Cardiac septum (tissue), 1 donor: ENCODE measurements at regions not wholly inside any gene's neighbourhood (a gene's known extent, or its start where the extent isn't known, plus 50 kb on each side); places are given as distances from the start of the nearest gene placed in this dataset.

Source experiments
- DNase-seq: peaks from one replicate; pipeline ENCODE4 v3.0.0-alpha.2; 2020; ENCODE audit warnings: low spot score
- intact Hi-C: fragments of 100-400 bp; cut with DNase I; formaldehyde crosslinking; loops from one replicate; pipeline ENCODE4 v1.14.0; 2022
- donor health status: DM: no; HTN: no; CAD: no.

DNA sequence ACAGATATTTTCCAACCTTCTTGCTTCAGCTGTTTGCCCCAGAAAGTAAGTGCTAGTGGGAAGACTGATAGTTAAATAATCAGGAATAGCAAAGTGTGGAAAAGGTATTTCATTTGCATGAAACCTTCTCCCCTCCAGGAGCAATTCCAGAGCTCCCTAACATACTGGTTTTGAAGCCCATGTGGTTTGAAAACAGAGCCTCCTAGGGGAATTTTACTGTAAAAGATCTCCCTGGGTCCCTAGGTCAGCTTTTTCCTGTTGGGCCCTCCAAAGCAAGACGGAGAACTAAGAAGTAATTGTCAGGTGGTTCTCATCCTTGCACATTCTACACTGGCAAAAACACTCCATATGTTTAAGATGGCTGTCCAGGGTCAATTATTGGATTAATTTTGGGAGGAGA is 218.7 kb upstream of the FOXD3 start:
- DNase-seq: no peak
- intact Hi-C loops: no loop called here

DNA sequence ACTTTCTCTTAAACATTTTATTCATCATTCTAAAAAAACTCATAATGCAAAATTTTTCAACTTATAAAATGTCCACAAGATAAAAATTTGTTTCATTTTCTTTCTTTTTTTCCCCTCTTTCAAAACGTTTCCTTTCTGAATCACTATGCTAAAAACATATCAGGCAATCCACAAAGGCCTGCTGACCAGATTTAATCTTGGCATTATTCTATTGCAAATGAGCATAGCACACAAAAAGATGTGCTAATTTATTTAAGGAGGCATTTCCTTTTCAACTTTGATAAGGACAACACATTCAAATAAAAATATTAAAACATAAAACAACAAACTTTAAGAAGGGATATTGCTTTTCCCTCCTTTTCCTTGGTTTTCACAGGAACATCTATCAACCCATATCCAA is 215.3 kb upstream of the FOXD3 start:
- intact Hi-C loops: no loop called here
- no peak for DNase-seq

DNA sequence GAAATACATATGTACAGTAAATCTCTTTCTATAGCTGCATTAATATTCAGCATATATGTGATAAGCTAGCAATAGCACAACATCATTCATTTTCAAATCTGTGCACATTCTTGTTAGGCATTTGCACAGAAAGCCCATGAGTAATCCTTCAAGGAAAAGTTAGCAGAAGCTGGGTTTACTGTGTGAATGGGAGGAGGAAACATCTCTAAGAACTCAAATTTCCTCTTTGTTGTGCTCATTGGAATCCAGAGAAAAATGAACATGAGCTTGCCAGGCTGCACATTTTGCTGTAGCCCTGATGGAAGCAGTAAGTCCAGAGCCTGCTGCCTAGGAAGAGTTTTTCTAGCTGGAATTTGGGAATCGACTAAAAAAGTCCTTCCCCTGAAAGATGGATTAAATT is 214.2 kb upstream of the FOXD3 start:
- DNase-seq: no peak

DNA sequence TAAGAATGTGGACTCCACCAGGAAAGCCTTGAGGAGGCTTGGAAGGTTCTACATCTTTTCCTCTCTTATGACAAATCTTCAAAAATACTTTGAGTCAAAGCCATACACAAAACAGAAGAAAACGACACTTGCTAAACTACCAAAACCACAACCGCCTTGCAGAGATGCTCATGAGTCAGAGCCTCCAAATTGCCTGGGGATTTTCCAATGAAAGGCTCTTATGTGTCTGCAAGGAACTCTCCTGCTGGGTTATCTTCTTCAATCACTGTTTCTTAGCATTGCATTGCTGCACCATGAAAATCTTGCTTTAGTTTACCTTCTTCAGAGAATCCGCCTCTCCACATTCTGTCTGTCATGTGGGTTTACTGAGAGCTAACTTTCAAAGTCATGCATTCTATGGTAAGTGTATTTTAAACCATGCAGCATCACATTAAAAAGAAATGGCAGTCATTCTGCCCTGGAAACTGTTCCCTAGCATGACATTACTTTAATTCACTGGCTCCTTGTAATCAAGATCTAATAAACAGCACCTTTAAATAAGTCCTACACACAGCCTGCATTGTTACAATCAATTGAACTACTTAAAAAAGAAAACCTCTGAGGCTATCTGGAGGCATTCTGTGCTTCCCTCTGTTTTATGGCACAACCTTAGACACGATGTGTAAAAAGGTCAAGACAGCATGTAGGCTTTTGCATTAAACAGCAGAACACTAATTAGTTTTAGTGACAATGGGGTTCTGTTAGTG is 210.0 kb upstream of the FOXD3 start:
- intact Hi-C loops: no loop called here
- no peak for DNase-seq

More for the DNA sequence above, 214.2 kb upstream of the FOXD3 start:
- intact Hi-C loops: no loop called here

DNA sequence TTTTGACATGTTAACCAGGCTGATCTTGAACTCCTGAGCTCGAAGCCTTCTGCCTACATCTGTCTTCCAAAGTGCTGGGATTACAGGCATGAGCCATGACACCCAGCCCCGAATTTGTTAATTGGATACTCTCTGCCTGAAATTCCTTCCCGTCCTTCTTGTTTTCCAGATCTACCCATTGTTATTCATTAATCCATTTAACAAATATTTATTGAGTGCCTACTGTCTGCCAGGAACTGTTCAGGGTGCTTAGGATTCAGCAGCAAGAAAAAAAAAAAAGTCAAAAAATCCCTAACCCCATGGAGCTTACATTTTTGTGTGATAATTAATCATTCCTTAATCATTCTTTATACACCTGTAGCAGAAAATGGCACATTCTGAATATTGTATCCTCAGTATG is 206.8 kb upstream of the FOXD3 start:
- intact Hi-C loops: no loop called here
- DNase-seq: no peak

DNA sequence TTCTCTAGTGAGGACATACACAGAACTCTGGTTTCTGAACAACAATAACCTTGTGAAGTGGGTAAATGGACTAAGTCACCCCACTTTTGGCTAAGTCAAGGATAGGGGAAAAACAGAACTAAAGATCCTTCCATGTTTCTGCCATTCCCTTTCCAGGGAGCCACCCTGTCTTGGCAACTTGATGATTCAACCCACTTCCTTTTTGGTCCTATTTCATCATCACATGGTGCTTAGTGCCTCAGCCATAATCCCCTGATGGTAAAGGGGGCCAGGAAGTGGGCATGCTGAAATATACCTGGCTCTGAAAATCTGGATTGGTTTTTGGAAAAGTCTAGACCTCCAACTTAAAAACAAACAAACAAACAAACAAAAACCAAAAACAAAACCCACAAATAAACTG is 206.4 kb upstream of the FOXD3 start:
- no peak for DNase-seq
- intact Hi-C loops: no loop called here

DNA sequence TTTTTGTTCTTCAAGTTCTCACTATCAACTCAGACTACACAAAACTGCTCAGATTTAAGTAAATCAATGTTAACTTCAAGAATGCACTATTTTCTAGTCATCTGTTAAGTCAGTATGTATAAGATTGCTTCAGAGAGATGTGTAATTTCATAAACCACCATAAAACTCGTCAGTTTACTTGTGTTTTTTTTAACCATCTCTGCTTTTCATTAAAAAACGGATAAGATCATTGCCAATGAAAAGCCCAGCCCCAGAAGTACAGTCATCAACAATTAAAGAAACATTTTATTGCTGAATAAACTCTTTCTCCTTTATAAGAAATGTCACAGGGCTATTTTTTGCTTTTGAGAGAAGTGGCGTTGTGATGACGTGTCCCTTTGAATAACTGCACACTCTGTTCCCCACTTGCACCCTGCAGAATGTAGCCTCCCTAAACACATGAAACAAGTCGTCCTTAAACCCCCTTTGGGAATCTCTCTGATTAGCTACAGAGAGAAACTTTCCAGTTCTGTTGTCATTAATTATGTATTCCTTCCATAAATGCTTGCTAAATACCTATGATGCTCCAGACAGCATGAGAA is 202.7 kb upstream of the FOXD3 start:
- intact Hi-C loops: no loop called here
- no peak for DNase-seq

DNA sequence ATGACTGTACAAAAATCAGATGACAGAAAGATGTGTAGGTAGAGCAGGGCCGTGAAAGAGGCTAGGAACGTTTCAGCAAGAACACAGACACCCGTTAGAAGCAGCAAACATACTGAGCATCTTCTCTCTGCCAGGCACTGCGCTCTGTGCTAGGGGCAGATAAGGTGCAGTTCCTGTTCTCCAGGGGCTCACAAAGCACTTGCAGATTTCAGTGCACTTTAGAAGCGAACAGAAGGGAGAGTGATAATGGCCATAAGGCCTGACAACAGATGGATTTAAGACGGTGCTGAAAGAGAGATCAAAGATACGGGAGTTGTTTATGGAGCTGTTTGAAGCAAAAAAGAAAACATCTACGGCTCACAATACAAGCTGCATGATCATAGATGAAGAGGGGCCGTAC is 200.3 kb upstream of the FOXD3 start:
- intact Hi-C loops: no loop called here
- no peak for DNase-seq

DNA sequence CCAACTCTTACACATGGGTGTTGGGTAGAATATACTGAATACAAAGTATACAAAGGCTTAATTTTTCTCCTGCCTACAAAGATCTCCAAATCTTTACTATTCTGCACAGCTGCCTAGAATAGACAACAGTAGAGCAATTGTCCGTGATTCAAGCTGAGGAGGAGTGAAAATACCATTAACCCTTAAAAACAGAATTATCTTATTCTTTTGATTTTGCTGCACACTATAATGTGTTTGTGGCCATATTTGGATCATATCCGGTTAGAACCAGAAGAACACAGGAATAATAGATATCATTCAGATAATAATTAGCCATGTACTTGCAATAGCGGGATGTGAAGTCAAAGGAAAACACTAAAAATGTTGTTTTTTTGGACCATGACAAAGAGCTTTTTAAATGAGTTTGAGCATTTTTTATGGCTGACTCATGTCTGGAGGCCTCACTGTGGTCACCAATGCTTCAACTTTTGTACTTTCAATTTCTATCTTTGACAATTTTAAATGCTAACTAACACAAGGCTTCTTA is 197.6 kb upstream of the FOXD3 start:
- DNase-seq: no peak
- intact Hi-C loops: no loop called here

DNA sequence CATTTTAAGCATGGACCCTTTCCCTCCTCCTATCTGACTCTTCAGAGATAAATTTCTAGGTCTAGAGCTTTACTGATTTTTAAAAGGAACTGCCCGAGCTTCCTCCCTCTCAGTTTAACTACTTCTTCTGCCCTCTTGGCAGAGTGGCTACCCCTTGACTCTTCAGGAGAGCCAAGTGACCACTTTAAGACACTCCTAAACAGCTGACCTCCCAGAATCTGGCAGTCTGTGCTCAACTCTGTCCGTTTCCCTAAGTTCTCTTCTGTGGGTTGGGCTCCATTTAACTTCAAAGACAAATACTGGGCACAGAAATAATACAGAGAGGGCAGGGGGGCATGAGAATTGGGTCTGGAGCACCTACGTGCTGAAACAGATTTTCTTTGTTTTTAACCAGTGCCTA is 196.3 kb upstream of the FOXD3 start:
- no peak for DNase-seq
- intact Hi-C loops: no loop called here

DNA sequence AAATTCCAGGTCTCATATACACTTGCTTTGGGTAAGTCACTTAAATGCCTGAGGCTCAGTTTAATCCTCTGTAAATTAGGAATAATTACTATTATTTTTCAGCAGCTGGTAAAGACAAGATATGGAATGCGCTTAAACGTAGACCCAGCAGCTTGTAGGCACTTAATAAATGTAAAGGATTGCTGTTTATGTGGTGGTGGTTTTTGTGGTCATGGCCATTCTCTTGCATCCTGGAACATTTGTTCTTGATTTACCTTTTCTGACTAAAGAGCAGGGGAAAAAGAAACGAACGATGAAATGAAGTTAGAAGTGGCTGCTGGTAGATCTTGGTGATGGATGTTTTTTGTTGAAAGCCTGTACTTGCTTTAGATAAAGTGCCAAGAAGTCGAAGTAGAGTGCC is 195.0 kb upstream of the FOXD3 start:
- intact Hi-C loops: no loop called here
- DNase-seq: no peak

DNA sequence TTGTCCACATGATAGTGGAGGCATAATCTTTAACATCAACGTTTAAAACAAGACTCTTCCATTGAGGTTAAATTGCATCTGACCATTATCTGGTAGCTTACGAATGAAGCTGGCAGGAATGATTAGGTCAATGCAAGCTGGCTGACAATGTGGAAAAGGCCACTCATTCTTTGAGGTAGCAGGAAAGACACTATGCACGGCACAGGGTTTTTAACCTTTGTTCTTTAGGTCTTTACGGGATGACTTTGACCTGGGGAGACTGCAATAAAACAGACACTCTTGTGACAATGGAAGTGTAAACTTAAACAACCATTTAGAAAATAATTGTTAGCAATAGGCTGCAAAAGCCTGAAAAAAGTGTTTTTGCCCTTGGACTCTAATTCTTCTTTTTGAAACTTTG is 193.8 kb upstream of the FOXD3 start:
- DNase-seq: no peak
- intact Hi-C loops: no loop called here

DNA sequence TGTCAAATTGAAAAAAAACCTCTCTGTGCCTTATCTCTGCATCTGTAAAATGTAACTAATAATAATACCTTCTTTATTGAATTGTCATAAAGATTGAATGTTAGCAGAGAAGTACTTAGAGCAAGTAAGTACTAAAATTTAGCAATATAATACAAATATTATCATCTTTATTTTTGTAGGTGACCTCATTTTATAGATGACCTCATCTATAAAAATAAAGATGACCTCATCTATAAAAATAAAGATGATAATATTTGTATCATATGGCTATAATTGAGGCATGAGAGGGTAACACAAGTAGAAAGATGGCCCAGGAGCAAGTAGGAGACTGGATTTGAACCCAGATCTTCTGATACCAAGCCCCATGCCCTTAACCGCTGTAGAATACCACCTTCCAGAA is 193.2 kb upstream of the FOXD3 start:
- DNase-seq: no peak
- intact Hi-C loops: no loop called here

DNA sequence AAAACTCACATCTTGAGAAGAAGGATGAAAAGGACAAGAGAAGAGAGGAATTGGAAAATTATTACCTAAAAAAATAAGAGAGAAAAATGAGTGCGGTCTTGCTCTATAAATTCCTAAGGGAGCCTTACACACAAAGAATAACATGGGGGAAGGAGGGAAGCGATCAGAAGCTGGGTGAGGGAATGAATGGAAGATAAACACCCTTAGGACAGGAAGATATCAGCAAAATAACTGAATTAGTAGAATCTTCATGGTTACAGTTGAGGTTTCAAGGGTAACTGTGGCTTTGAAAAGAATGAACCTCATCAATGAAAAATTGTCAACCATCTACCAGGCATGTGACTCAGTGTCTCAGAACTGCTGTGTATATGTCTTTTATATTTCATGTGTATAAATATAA is 192.5 kb upstream of the FOXD3 start:
- intact Hi-C loops: no loop called here
- no peak for DNase-seq

DNA sequence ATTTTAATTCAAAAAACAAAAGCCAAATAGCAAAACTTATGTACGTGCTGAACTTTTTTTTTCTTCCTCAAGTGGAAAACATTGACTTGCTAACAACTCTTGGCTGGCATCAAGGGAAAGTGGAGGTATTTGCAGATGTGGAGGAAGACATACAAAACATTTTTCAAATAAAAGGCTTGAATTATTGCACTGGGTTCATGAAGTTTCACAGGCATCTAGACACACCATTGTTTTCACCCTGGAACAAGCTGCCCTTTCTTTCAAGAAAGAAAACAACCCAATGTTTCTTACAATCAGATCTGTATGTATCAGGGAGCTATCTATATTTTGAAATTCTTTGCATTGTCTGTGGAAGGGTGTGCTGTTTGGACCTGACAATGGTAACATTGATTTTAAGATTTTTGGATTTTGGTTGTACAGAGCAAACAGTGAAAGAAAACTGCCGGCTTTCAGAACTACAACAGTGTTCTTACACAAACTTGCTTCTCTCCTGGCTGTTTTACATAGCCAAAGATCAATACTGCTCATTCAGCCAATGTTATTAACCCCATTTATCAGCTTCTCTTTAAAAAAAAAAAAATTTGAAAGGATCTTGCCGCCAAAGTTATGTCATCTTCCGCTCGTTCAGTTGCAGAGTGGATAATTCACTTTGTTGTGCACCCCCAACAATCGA is 187.7 kb upstream of the FOXD3 start:
- intact Hi-C loops: no loop called here
- no peak for DNase-seq

DNA sequence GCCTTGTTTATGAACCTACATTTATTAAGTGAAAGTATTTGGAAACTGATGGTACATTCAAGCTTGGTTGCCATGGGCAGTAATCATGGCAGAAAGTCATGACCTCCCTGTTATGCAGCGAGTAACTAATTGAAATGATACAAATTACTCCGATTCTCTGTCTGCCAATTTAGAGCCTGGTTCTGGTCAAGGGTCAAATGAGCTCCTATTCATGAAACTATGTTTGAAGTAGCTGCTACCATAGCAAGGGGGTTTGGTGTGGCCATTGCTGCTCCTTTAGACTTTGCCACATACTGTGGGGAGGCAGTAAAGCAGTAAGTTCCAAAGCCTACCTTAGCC is 187.2 kb upstream of the FOXD3 start:
- intact Hi-C loops: no loop called here
- no peak for DNase-seq

DNA sequence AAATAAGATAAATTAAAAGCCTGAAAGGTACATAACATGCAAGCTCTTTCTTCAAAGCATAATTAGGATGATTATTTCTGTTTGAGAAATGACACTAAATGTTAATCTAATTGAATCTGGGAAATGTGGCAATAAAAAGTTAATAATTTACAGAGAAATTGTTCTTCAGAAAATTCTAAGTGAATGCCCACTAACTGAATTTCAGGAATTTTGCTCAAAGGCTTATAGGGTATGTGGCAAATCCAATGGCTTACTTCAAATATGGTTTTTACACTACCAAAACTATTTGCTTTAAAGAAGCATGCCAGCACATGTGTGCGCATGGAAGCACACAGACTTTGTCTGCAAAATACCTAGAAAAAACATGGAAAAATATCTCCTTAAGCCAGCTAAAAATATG is 186.6 kb upstream of the FOXD3 start:
- intact Hi-C loops: no loop called here
- DNase-seq: no peak

DNA sequence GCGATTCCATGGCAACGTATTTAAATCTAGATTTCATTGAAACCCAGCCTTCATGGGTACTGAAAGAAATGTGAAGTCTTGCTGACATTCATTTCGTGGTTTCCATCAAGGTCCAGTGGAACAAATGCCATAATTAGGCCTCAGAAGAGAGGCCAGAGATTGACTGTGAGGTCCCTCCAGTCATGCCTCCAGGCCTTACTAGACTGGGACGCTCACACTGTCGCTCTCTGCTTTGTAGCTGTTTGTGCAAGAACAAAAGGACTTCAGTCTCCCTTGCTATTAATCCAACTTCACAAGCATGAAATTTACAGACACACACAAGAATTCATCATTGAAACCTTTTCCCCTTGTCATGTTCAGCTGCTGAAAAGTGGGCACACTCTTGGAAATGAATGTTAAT is 180.4 kb upstream of the FOXD3 start:
- DNase-seq: no peak
- intact Hi-C loops: no loop called here

DNA sequence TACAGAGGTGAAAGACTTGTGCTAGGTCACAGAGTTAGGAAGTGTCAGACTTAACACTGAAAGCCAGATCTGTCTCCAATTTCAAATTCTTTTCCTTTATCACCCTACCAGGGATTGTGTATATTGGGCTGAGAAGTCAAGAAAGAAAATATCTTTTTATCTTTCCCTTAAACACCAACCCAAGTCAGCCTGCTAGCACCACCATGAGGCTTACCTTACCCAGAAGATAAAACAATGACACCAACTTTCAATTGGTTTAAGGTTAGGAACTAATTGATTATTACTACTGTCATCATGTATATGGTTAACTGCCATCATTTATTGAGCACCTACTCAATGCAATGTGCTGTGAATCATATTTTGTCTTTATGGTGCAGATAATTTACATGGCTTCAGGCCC is 178.9 kb upstream of the FOXD3 start:
- intact Hi-C loops: no loop called here
- DNase-seq: no peak

DNA sequence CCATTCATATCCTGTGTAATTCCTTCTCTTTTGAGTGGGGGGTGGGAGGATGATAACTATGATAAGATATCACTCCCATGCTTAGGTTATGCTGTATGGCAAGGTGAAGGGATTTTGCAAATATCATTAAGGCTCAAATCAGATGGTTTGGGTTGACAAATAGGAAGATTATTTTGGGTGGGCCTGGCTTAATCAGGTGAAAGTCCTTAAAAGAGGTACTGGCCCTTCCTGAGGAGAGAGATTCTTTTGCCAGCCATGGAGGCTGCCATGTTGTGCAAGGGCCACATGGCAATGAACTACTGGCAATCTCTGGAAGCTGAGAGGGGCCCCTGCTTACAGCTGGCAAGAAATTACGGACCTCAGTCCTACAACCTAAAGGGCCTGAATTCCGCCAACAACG is 174.6 kb upstream of the FOXD3 start:
- intact Hi-C loops: no loop called here
- no peak for DNase-seq
